ENCODE measurements at regions not wholly inside any gene's neighbourhood (a gene's known extent, or its start where the extent isn't known, plus 50 kb on each side); places are given as distances from the start of the nearest gene placed in this dataset.

DNA sequence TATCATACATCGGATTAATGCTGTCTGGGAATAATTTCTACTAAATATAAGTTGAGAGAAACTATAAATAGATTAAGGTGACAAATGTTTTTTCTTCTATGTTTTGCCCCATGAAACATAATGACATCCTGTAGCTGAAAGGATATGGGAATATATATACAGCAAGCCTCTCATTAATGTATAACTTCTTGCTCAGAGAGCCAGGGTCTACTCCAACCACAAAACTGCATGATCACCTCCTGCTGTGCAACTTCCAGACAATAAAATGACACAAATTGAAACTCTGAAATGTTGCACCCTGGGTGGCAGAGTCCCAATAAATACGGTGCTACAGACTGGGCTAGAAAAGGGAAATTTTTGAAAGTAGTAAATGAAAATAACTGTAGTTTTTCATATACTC is 571.9 kb upstream of the CBLB start:
- no peak for TF ChIP-seq POLR2AphosphoS5 (IDR thresholded peaks at IDR 0.05)
- TF ChIP-seq, protein P1, sequence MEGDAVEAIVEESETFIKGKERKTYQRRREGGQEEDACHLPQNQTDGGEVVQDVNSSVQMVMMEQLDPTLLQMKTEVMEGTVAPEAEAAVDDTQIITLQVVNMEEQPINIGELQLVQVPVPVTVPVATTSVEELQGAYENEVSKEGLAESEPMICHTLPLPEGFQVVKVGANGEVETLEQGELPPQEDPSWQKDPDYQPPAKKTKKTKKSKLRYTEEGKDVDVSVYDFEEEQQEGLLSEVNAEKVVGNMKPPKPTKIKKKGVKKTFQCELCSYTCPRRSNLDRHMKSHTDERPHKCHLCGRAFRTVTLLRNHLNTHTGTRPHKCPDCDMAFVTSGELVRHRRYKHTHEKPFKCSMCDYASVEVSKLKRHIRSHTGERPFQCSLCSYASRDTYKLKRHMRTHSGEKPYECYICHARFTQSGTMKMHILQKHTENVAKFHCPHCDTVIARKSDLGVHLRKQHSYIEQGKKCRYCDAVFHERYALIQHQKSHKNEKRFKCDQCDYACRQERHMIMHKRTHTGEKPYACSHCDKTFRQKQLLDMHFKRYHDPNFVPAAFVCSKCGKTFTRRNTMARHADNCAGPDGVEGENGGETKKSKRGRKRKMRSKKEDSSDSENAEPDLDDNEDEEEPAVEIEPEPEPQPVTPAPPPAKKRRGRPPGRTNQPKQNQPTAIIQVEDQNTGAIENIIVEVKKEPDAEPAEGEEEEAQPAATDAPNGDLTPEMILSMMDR (IDR thresholded peaks at IDR 0.05): no peak

Data from transverse colon (tissue), 4 donors.